Ecto neural progenitor cell (in vitro differentiated cells): ENCODE measurements at regions not wholly inside any gene's neighbourhood (a gene's known extent, or its start where the extent isn't known, plus 50 kb on each side); places are given as distances from the start of the nearest gene placed in this dataset.

Experiments
- DNase-seq: peaks from one replicate; pipeline ENCODE4 v3.0.0-alpha.2; 2018; ENCODE audit warnings: low spot score

- DNase-seq: no peak
Measured at GRCh38 chr10:125398270-125398669, 237.9 kb upstream of the CTBP2 start.

- no peak for DNase-seq
Measured at GRCh38 chr10:125397608-125398007, 237.2 kb upstream of the CTBP2 start.

- DNase-seq: no peak
Measured at GRCh38 chr10:125396676-125397075, 236.3 kb upstream of the CTBP2 start.

GRCh38 chr10:125392609-125393008 is 232.2 kb upstream of the CTBP2 start:
- DNase-seq: no peak

GRCh38 chr10:125392154-125392553 is 231.8 kb upstream of the CTBP2 start:
- no peak for DNase-seq

- no peak for DNase-seq
Measured at GRCh38 chr10:125389648-125390047, 229.3 kb upstream of the CTBP2 start.

GRCh38 chr10:125379592-125379991 is 219.2 kb upstream of the CTBP2 start:
- DNase-seq: no peak

- no peak for DNase-seq
Measured at GRCh38 chr10:125377368-125377767, 217.0 kb upstream of the CTBP2 start.

GRCh38 chr10:125375210-125375609 is 214.8 kb upstream of the CTBP2 start:
- no peak for DNase-seq

- DNase-seq: no peak
Measured at GRCh38 chr10:125373546-125373945, 213.2 kb upstream of the CTBP2 start.

- peak; percentile 88 for DNase-seq
Measured at GRCh38 chr10:125370578-125370977, 210.2 kb upstream of the CTBP2 start.

- no peak for DNase-seq
Measured at GRCh38 chr10:125369382-125370326, 209.3 kb upstream of the CTBP2 start.

- no peak for DNase-seq
Measured at GRCh38 chr10:125368146-125368545, 207.8 kb upstream of the CTBP2 start.

GRCh38 chr10:125363791-125364190 is 203.4 kb upstream of the CTBP2 start:
- no peak for DNase-seq

GRCh38 chr10:125362950-125363349 is 202.6 kb upstream of the CTBP2 start:
- no peak for DNase-seq

- DNase-seq: no peak
Measured at GRCh38 chr10:125359401-125359800, 199.0 kb upstream of the CTBP2 start.

- DNase-seq: no peak
Measured at GRCh38 chr10:125355657-125356056, 195.3 kb upstream of the CTBP2 start.

GRCh38 chr10:125350519-125350918 is 190.2 kb upstream of the CTBP2 start:
- no peak for DNase-seq

- DNase-seq: no peak
Measured at GRCh38 chr10:125348536-125348935, 188.2 kb upstream of the CTBP2 start.

GRCh38 chr10:125344573-125345171 is 184.3 kb upstream of the CTBP2 start:
- DNase-seq: no peak

GRCh38 chr10:125343983-125344382 is 183.6 kb upstream of the CTBP2 start:
- no peak for DNase-seq

GRCh38 chr10:125343118-125343925 is 183.0 kb upstream of the CTBP2 start:
- DNase-seq: no peak

GRCh38 chr10:125341611-125342010 is 181.2 kb upstream of the CTBP2 start:
- DNase-seq: no peak
